Testis (tissue), 2 donors: ENCODE measurements at regions not wholly inside any gene's neighbourhood (a gene's known extent, or its start where the extent isn't known, plus 50 kb on each side); places are given as distances from the start of the nearest gene placed in this dataset.

Experiments
- POLR2A ChIP-seq: fragments of 450-650 bp; IDR thresholded peaks from one replicate; pipeline ENCODE4 v1.6.1; 2017; ENCODE audit warnings: antibody characterized with exemption, mild to moderate bottlenecking, moderate library complexity
- TF ChIP-seq, protein P1 (sequence below), 3 experiments: fragments of 450-650 bp in 2 of 3; fragments of 200-600 bp in 1 of 3; sonication (generic) in 1 of 3; IDR thresholded peaks; one replicate each; pipeline ENCODE4 v1.5.1; 2016 to 2019; ENCODE audit warnings: antibody characterized with exemption in 3 of 3, mild to moderate bottlenecking in 2 of 3, moderate library complexity in 1 of 3

DNA sequence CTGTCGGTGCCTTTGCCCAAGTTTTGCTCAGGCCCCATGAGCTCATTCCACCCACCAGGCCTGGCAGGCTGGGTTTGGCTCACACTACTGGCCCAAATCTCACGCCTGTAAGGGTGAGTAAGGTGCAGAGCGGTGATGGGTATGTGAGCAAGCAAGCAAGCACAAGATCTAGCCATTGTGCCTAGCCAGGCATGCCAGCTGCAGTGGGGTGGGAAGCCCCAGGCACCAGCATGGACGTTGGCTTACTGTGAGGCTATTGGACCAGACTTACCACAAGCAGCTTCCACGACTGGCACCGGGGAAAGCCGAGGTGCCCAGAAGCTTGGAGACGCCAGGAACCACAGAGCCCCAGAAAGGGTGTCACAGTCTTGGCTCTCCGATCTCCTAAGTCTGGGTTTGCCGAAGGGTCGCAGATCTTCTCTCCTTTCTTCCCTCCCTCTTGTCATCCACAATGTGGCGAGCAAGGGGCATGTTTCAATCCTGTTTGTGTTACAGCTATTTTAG, 2659.4 kb upstream of the PCDH20 start:
- TF ChIP-seq, protein P1, sequence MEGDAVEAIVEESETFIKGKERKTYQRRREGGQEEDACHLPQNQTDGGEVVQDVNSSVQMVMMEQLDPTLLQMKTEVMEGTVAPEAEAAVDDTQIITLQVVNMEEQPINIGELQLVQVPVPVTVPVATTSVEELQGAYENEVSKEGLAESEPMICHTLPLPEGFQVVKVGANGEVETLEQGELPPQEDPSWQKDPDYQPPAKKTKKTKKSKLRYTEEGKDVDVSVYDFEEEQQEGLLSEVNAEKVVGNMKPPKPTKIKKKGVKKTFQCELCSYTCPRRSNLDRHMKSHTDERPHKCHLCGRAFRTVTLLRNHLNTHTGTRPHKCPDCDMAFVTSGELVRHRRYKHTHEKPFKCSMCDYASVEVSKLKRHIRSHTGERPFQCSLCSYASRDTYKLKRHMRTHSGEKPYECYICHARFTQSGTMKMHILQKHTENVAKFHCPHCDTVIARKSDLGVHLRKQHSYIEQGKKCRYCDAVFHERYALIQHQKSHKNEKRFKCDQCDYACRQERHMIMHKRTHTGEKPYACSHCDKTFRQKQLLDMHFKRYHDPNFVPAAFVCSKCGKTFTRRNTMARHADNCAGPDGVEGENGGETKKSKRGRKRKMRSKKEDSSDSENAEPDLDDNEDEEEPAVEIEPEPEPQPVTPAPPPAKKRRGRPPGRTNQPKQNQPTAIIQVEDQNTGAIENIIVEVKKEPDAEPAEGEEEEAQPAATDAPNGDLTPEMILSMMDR (IDR thresholded peaks at IDR 0.05) = no peak
- no peak for TF ChIP-seq POLR2A
